Panc1 (cell line): ENCODE measurements at regions not wholly inside any gene's neighbourhood (a gene's known extent, or its start where the extent isn't known, plus 50 kb on each side); places are given as distances from the start of the nearest gene placed in this dataset.

Experiments
- ATAC-seq: fragments of 200-7000 bp; cut with Tn5 transposase; 2 replicates; pipeline ENCODE4 v1.9.1; 2020; ENCODE audit warnings: mild to moderate bottlenecking, moderate library complexity
- BruUV-seq: library from RNA; stranded (reverse); fragments of 400-500 nt; replicated peaks from 2 replicates; lab custom pipeline; 2021; lab: Mats Ljungman, UMichigan
- CTCF ChIA-PET: fragments of 300-600 bp; sonication (Branson Sonifier 250); formaldehyde crosslinking; loops from one replicate; lab custom pipeline; 2022; ENCODE audit warnings: antibody characterized with exemption; lab: Charles Lee
- POLR2A ChIA-PET: fragments of 300-600 bp; sonication (Branson Sonifier 250); formaldehyde crosslinking; loops from one replicate; lab custom pipeline; 2022; ENCODE audit warnings: antibody characterized with exemption; lab: Charles Lee
- DNase-seq: peaks from one replicate; pipeline ENCODE4 v3.0.0-alpha.2; 2010; ENCODE audit warnings: low read depth, low spot score
- H3K27ac ChIP-seq: 2 replicates; pipeline ENCODE4 v1.5.1; 2011; ENCODE audit warnings: mild to moderate bottlenecking, low read length, inconsistent platforms
- H3K27me3 ChIP-seq: fragments of 200-500 bp; sonication (Bioruptor generic); 2 replicates; pipeline ENCODE4 v1.6.0; 2014; ENCODE audit warnings: low read length, inconsistent platforms; ENCODE audit not compliant: control insufficient read depth, insufficient read depth
- H3K36me3 ChIP-seq: fragments of 200-500 bp; sonication (Bioruptor generic); 2 replicates; pipeline ENCODE4 v1.5.1; 2014; ENCODE audit warnings: inconsistent platforms, mild to moderate bottlenecking, low read length, moderate library complexity; ENCODE audit not compliant: control insufficient read depth, insufficient read depth
- H3K4me1 ChIP-seq: 2 replicates; pipeline ENCODE4 v1.5.1; 2011; ENCODE audit warnings: inconsistent platforms, mild to moderate bottlenecking, low read length, moderate library complexity; ENCODE audit not compliant: control insufficient read depth, insufficient read depth
- H3K4me3 ChIP-seq, 2 experiments: 2 replicates each; pipeline ENCODE4 v1.5.1; 2011 to 2012; ENCODE audit warnings: low read depth in 2 of 2, low read length in 2 of 2, mild to moderate bottlenecking in 2 of 2, inconsistent platforms in 1 of 2, moderate library complexity in 1 of 2
- H3K9me3 ChIP-seq: fragments of 200-500 bp; sonication (Bioruptor generic); 2 replicates; pipeline ENCODE4 v1.5.1; 2014; ENCODE audit warnings: low read depth, mild to moderate bottlenecking, inconsistent platforms, low read length, moderate library complexity; ENCODE audit not compliant: control insufficient read depth, insufficient read depth
- CTCF ChIP-seq: fragments of 450-650 bp; IDR thresholded peaks from 2 replicates; pipeline ENCODE4 v1.5.1; 2017; ENCODE audit warnings: mild to moderate bottlenecking
- POLR2AphosphoS5 ChIP-seq: IDR thresholded peaks from 2 replicates; pipeline ENCODE4 v1.6.1; 2012; ENCODE audit warnings: mild to moderate bottlenecking, low read depth, low read length, moderate library complexity
- REST ChIP-seq, 2 experiments: IDR thresholded peaks; 2 replicates each; pipeline ENCODE4 v1.6.1; 2011 to 2012; ENCODE audit warnings: low read depth in 2 of 2, control low read depth in 1 of 2, low read length in 1 of 2, mild to moderate bottlenecking in 1 of 2, moderate library complexity in 1 of 2; ENCODE audit not compliant: insufficient read depth in 1 of 2
- SIN3A ChIP-seq: IDR thresholded peaks from 2 replicates; pipeline ENCODE4 v1.6.1; 2012; ENCODE audit warnings: low read depth, mild to moderate bottlenecking, low read length, moderate library complexity, borderline replicate concordance; ENCODE audit not compliant: insufficient read depth
- TCF7L2 ChIP-seq: IDR thresholded peaks from 2 replicates; pipeline ENCODE4 v1.6.1; 2011; ENCODE audit warnings: mild to moderate bottlenecking, low read depth, low read length, inconsistent platforms
- in situ Hi-C: cut with HindIII; loops from 2 replicates; pipeline ENCODE4 v1.10.0; 2016; ENCODE audit warnings: low sequenced_read_pairs, low pct_unique_long_range_greater_than_20kb
- intact Hi-C: fragments of 100-400 bp; cut with micrococcal nuclease; formaldehyde crosslinking; loops from one replicate; pipeline ENCODE4 v1.10.0; 2022; ENCODE audit not compliant: unreplicated experiment

GRCh38 chr21:23496729-23497128 is 2110.6 kb downstream of the MRPL39 start:
- ChIA-PET POLR2A (interaction anchor here (0.7 kb wide), 1 partner anchor 272 kb away, joined by 7 read pairs; no protein-coding TSS in a partner anchor), CTCF (no interaction called here)
- DNase-seq (no peak), ATAC-seq (no peak)
- no peak overlapping the region for H3K27ac ChIP-seq
- H3K36me3 ChIP-seq, result no peaks in the 10 kb centered on the region
- H3K9me3 ChIP-seq, result no peaks in the 10 kb centered on the region
- BruUV-seq, result no TSS peak
- no peaks in the 10 kb centered on the region for H3K4me1 ChIP-seq
- H3K27me3 ChIP-seq, result no peaks in the 10 kb centered on the region
- no peak overlapping the region for H3K4me3 ChIP-seq
- no peak for TF ChIP-seq POLR2AphosphoS5
- TF ChIP-seq REST (IDR thresholded peaks at IDR 0.05; ENCODE audit: insufficient read depth in 1 of 2, low read depth in 2 of 2, low read length in 1 of 2), result no peak
- no peak for TF ChIP-seq CTCF
- TF ChIP-seq TCF7L2, result no peak
- no peak for TF ChIP-seq SIN3A
- in situ Hi-C loops, result no loop called here
- intact Hi-C loops, result no loop called here

- BruUV-seq, result no TSS peak
- CTCF ChIA-PET, result no interaction called here
- intact Hi-C loops (no loop called here), in situ Hi-C loops (no loop called here)
- ATAC-seq (no peak), DNase-seq (no peak)
- no peaks in the 10 kb centered on the region for H3K4me1 ChIP-seq
- no peak overlapping the region for H3K4me3 ChIP-seq
- H3K36me3 ChIP-seq, result no peaks in the 10 kb centered on the region
- H3K9me3 ChIP-seq, result no peaks in the 10 kb centered on the region
- TF ChIP-seq POLR2AphosphoS5, result no peak
- TF ChIP-seq SIN3A, result no peak
- TF ChIP-seq REST (IDR thresholded peaks at IDR 0.05; ENCODE audit: insufficient read depth in 1 of 2, low read depth in 2 of 2, low read length in 1 of 2), result no peak
- no peak for TF ChIP-seq TCF7L2
- no peak overlapping the region for H3K27ac ChIP-seq
- POLR2A ChIA-PET, result no interaction called here
- H3K27me3 ChIP-seq, result no peaks in the 10 kb centered on the region
Measured at GRCh38 chr21:23488245-23488644, 2119.0 kb downstream of the MRPL39 start.
